H9 (cell line): ENCODE measurements at regions not wholly inside any gene's neighbourhood (a gene's known extent, or its start where the extent isn't known, plus 50 kb on each side); places are given as distances from the start of the nearest gene placed in this dataset.

Source experiments
- DNase-seq: peaks from one replicate; pipeline ENCODE4 v3.0.0-alpha.2; 2017
- H2AFZ ChIP-seq: one replicate; pipeline ENCODE4 v1.6.1; 2013; ENCODE audit warnings: mild to moderate bottlenecking, low read length, control low read depth, moderate library complexity
- H2AK5ac ChIP-seq: 2 replicates; pipeline ENCODE4 v1.6.1; 2013; ENCODE audit warnings: low read length, control low read depth, mixed read lengths; ENCODE audit not compliant: insufficient read length
- H2BK120ac ChIP-seq: one replicate; pipeline ENCODE4 v1.6.1; 2013; ENCODE audit warnings: low read depth, mild to moderate bottlenecking, low read length, control low read depth, inconsistent platforms; ENCODE audit not compliant: poor library complexity, severe bottlenecking
- H2BK12ac ChIP-seq: 2 replicates; pipeline ENCODE4 v1.6.1; 2013; ENCODE audit warnings: low read length, control low read depth, mixed read lengths, low read depth; ENCODE audit not compliant: insufficient read length
- H2BK15ac ChIP-seq: 2 replicates; pipeline ENCODE4 v1.6.1; 2013; ENCODE audit warnings: low read depth, low read length, control low read depth
- H2BK20ac ChIP-seq: one replicate; pipeline ENCODE4 v1.6.1; 2013; ENCODE audit warnings: low read depth, mild to moderate bottlenecking, low read length, control low read depth, inconsistent platforms; ENCODE audit not compliant: poor library complexity, severe bottlenecking
- H2BK5ac ChIP-seq: 2 replicates; pipeline ENCODE4 v1.6.1; 2013; ENCODE audit warnings: low read length, control low read depth, mixed read lengths; ENCODE audit not compliant: insufficient read length
- H3K14ac ChIP-seq: 2 replicates; pipeline ENCODE4 v1.6.1; 2013; ENCODE audit warnings: low read length, control low read depth; ENCODE audit not compliant: insufficient read depth
- H3K18ac ChIP-seq: 2 replicates; pipeline ENCODE4 v1.6.1; 2013; ENCODE audit warnings: low read depth, mild to moderate bottlenecking, mixed read lengths, low read length, control low read depth; ENCODE audit not compliant: insufficient read length
- H3K23ac ChIP-seq: 2 replicates; pipeline ENCODE4 v1.6.1; 2013; ENCODE audit warnings: low read length, control low read depth, mixed read lengths, low read depth; ENCODE audit not compliant: insufficient read length
- H3K23me2 ChIP-seq: 2 replicates; pipeline ENCODE4 v1.6.1; 2013; ENCODE audit warnings: low read depth, mild to moderate bottlenecking, mixed read lengths, low read length, control low read depth; ENCODE audit not compliant: insufficient read length, poor library complexity, severe bottlenecking
- H3K27ac ChIP-seq: 2 replicates; pipeline ENCODE4 v1.5.1; 2013; ENCODE audit warnings: low read length, control low read depth, mixed read lengths, low read depth; ENCODE audit not compliant: insufficient read length
- H3K27me3 ChIP-seq: 2 replicates; pipeline ENCODE4 v1.6.1; 2013; ENCODE audit warnings: low read length, control low read depth, inconsistent platforms; ENCODE audit not compliant: insufficient read depth
- H3K4ac ChIP-seq: 2 replicates; pipeline ENCODE4 v1.6.1; 2013; ENCODE audit warnings: low read depth, mild to moderate bottlenecking, control low read depth, inconsistent platforms, low read length, moderate library complexity
- H3K4me1 ChIP-seq: 2 replicates; pipeline ENCODE4 v1.6.1; 2013; ENCODE audit warnings: low read length, control low read depth, inconsistent platforms; ENCODE audit not compliant: insufficient read depth
- H3K4me2 ChIP-seq: 2 replicates; pipeline ENCODE4 v1.6.1; 2013; ENCODE audit warnings: low read length, control low read depth, mixed read lengths; ENCODE audit not compliant: insufficient read length, insufficient read depth
- H3K56ac ChIP-seq: 2 replicates; pipeline ENCODE4 v1.6.1; 2013; ENCODE audit warnings: low read depth, mild to moderate bottlenecking, mixed read lengths, low read length, control low read depth; ENCODE audit not compliant: insufficient read length
- H3K79me1 ChIP-seq: 2 replicates; pipeline ENCODE4 v1.6.1; 2013; ENCODE audit warnings: low read depth, mild to moderate bottlenecking, moderate library complexity, low read length, control low read depth, inconsistent platforms; ENCODE audit not compliant: insufficient read depth, poor library complexity, severe bottlenecking
- H3K79me2 ChIP-seq: 2 replicates; pipeline ENCODE4 v1.6.1; 2013; ENCODE audit warnings: low read length, control low read depth, inconsistent platforms; ENCODE audit not compliant: insufficient read depth
- H3K9ac ChIP-seq: 2 replicates; pipeline ENCODE4 v1.6.1; 2013; ENCODE audit warnings: low read length, control low read depth, mixed read lengths; ENCODE audit not compliant: insufficient read length; ENCODE audit errors: extremely low read depth
- H3K9me3 ChIP-seq: one replicate; pipeline ENCODE4 v1.6.1; 2013; ENCODE audit warnings: low read depth, low read length, inconsistent platforms; ENCODE audit not compliant: control insufficient read depth
- H3T11ph ChIP-seq: one replicate; pipeline ENCODE4 v1.6.1; 2013; ENCODE audit warnings: mild to moderate bottlenecking, low read length, control low read depth, inconsistent platforms
- H4K20me1 ChIP-seq: one replicate; pipeline ENCODE4 v1.6.1; 2013; ENCODE audit not compliant: control insufficient read depth, insufficient read length, insufficient read depth
- H4K5ac ChIP-seq: 2 replicates; pipeline ENCODE4 v1.6.1; 2013; ENCODE audit warnings: low read depth, mild to moderate bottlenecking, mixed read lengths, low read length, control low read depth; ENCODE audit not compliant: insufficient read length
- H4K8ac ChIP-seq: replicated peaks from 2 replicates; pipeline ENCODE4 v1.6.1; 2013; ENCODE audit warnings: low read length, control low read depth, mixed read lengths, low read depth; ENCODE audit not compliant: insufficient read length
- H4K91ac ChIP-seq: 2 replicates; pipeline ENCODE4 v1.6.1; 2013; ENCODE audit warnings: low read depth, mild to moderate bottlenecking, moderate library complexity, mixed read lengths, low read length, control low read depth; ENCODE audit not compliant: insufficient read length
- H3K27ac Mint-ChIP-seq, 3 experiments: 2 replicates in 2 of 3; 3 replicates in 1 of 3; pipeline ENCODE4 v1.8.0; 2020 to 2021; ENCODE audit warnings: mixed read lengths in 3 of 3, mild to moderate bottlenecking in 1 of 3, moderate library complexity in 1 of 3
- H3K27me3 Mint-ChIP-seq: 2 replicates; pipeline ENCODE4 v1.8.0; 2021; ENCODE audit warnings: low read depth, mild to moderate bottlenecking, moderate library complexity, mixed read lengths
- H3K36me3 Mint-ChIP-seq, 3 experiments: 2 replicates in 2 of 3; 3 replicates in 1 of 3; pipeline ENCODE4 v1.8.0; 2020 to 2021; ENCODE audit warnings: low read depth in 3 of 3, mixed read lengths in 3 of 3; ENCODE audit not compliant: insufficient read depth in 1 of 3
- H3K4me1 Mint-ChIP-seq, 2 experiments: 2 replicates each; pipeline ENCODE4 v1.8.0; 2020; ENCODE audit warnings: mixed read lengths in 2 of 2
- H3K4me3 Mint-ChIP-seq, 2 experiments: 2 replicates in 1 of 2; 3 replicates in 1 of 2; pipeline ENCODE4 v1.8.0; 2020 to 2021; ENCODE audit warnings: mild to moderate bottlenecking in 2 of 2, mixed read lengths in 2 of 2, moderate library complexity in 1 of 2
- H3K9me3 Mint-ChIP-seq, 2 experiments: 2 replicates in 1 of 2; 3 replicates in 1 of 2; pipeline ENCODE4 v1.8.0; 2020; ENCODE audit warnings: mild to moderate bottlenecking in 2 of 2, mixed read lengths in 2 of 2, moderate library complexity in 1 of 2
- CTCF ChIP-seq: fragments of 200-600 bp; sonication (generic); conservative IDR thresholded peaks from 3 replicates; pipeline ENCODE4 v1.8.0; 2021; ENCODE audit warnings: antibody characterized with exemption, mild to moderate bottlenecking
- WGBS: extraction: QIAGEN DNeasy Blood & Tissue Kit; methylation state at CpG from one replicate; pipeline ENCODE4 v1.1.7; 2013; ENCODE audit warnings: missing lambda C conversion rate, low lambda C conversion rate, mixed read lengths; ENCODE audit not compliant: insufficient read length; ENCODE audit errors: extremely low coverage; 5-methylcytosine and 5-hydroxymethylcytosine counted together

GRCh38 chr22:34004058-34004457 lies 83.8 kb upstream of the LARGE1 start:
- Mint-ChIP-seq H3K4me1 (no peaks in the 10 kb centered on the region), H3K9me3 (peaks cover 63 to 80% of the 10 kb centered on the region in 2 experiments), H3K27ac (no peak overlapping the region), H3K36me3 (peaks cover 17 to 53% (median 27%) of the 10 kb centered on the region in 3 experiments), H3K4me3 (no peak overlapping the region), H3K27me3 (peaks cover 6% of the 10 kb centered on the region)
- Histone ChIP-seq H2BK5ac (no peak overlapping the region), H4K5ac (no peak overlapping the region), H3K9me3 (peaks cover 16% of the 10 kb centered on the region), H3K27me3 (no peaks in the 10 kb centered on the region), H3K4me1 (no peaks in the 10 kb centered on the region), H2BK20ac (no peak overlapping the region), H3K4ac (no peak overlapping the region), H3T11ph (no peak overlapping the region), H2BK15ac (no peak overlapping the region), H3K14ac (no peak overlapping the region), H2AFZ (no peak overlapping the region), H3K56ac (no peak overlapping the region), H2BK12ac (no peak overlapping the region), H3K27ac (no peak overlapping the region), H4K91ac (no peak overlapping the region), H4K8ac (no peak overlapping the region), H3K4me2 (no peak overlapping the region), H3K79me2 (no peaks in the 10 kb centered on the region), H2AK5ac (no peak overlapping the region), H4K20me1 (no peaks in the 10 kb centered on the region), H3K23ac (no peak overlapping the region), H3K9ac (no peak overlapping the region), H3K23me2 (no peaks in the 10 kb centered on the region), H3K18ac (no peak overlapping the region), H3K79me1 (no peaks in the 10 kb centered on the region), H2BK120ac (no peak overlapping the region)
- WGBS: no CpG with 5 or more reads among the region's 5 CpGs
- DNase-seq: no peak
- TF ChIP-seq CTCF: no peak
